Hepatocyte (in vitro differentiated cells): ENCODE measurements at regions not wholly inside any gene's neighbourhood (a gene's known extent, or its start where the extent isn't known, plus 50 kb on each side); places are given as distances from the start of the nearest gene placed in this dataset.

ENCODE experiments used
- DNase-seq: peaks from one replicate; pipeline ENCODE4 v3.0.0-alpha.2; 2016; ENCODE audit warnings: low spot score
- H2AFZ ChIP-seq: fragments of 200-600 bp; sonication (generic); 2 replicates; pipeline ENCODE4 v1.6.0; 2016; ENCODE audit warnings: antibody characterized with exemption, mild to moderate bottlenecking
- H3K27ac ChIP-seq: fragments of 200-600 bp; sonication (generic); 2 replicates; pipeline ENCODE4 v1.5.1; 2016; ENCODE audit warnings: mild to moderate bottlenecking
- H3K27me3 ChIP-seq: fragments of 200-600 bp; sonication (generic); 2 replicates; pipeline ENCODE4 v1.6.1; 2016
- H3K36me3 ChIP-seq: fragments of 200-600 bp; sonication (generic); replicated peaks from 2 replicates; pipeline ENCODE4 v1.5.1; 2016; ENCODE audit warnings: low read depth; ENCODE audit not compliant: insufficient read depth
- H3K4me1 ChIP-seq: fragments of 200-600 bp; sonication (generic); 2 replicates; pipeline ENCODE4 v1.5.1; 2016; ENCODE audit warnings: mild to moderate bottlenecking, moderate library complexity; ENCODE audit not compliant: insufficient read depth
- H3K4me2 ChIP-seq: fragments of 200-600 bp; sonication (generic); 2 replicates; pipeline ENCODE4 v1.6.0; 2016
- H3K4me3 ChIP-seq: fragments of 200-600 bp; sonication (generic); 2 replicates; pipeline ENCODE4 v1.5.1; 2016; ENCODE audit warnings: mild to moderate bottlenecking
- H3K79me2 ChIP-seq: fragments of 200-600 bp; sonication (generic); 2 replicates; pipeline ENCODE4 v1.6.0; 2017; ENCODE audit warnings: mild to moderate bottlenecking
- H3K9me2 ChIP-seq: fragments of 200-600 bp; sonication (generic); replicated peaks from 2 replicates; pipeline ENCODE4 v1.6.0; 2017; ENCODE audit warnings: mild to moderate bottlenecking; ENCODE audit not compliant: insufficient read depth
- H3K9me3 ChIP-seq: fragments of 200-600 bp; sonication (generic); 2 replicates; pipeline ENCODE4 v1.5.1; 2016; ENCODE audit warnings: low read depth, mild to moderate bottlenecking
- H4K20me1 ChIP-seq: fragments of 200-600 bp; sonication (generic); 2 replicates; pipeline ENCODE4 v1.6.0; 2016; ENCODE audit warnings: mild to moderate bottlenecking; ENCODE audit not compliant: insufficient read depth, poor library complexity, severe bottlenecking
- CTCF ChIP-seq: fragments of 200-600 bp; sonication (generic); IDR thresholded peaks from 2 replicates; pipeline ENCODE4 v1.5.1; 2016; ENCODE audit warnings: antibody characterized with exemption, mild to moderate bottlenecking; ENCODE audit not compliant: poor library complexity
- EZH2 ChIP-seq: fragments of 200-600 bp; sonication (generic); IDR thresholded peaks from 2 replicates; pipeline ENCODE4 v1.6.1; 2016; ENCODE audit warnings: antibody characterized with exemption, mild to moderate bottlenecking, borderline replicate concordance
- EZH2phosphoT487 ChIP-seq: fragments of 200-600 bp; sonication (generic); IDR thresholded peaks from one replicate; pipeline ENCODE4 v1.6.1; 2018; ENCODE audit warnings: antibody characterized with exemption, mild to moderate bottlenecking, low read depth, moderate library complexity; ENCODE audit not compliant: unreplicated experiment, severe bottlenecking
- WGBS: methylation state at CpG from one replicate; pipeline ENCODE4 v1.1.6; 2016; ENCODE audit warnings: low lambda C conversion rate; ENCODE audit errors: missing lambda C conversion rate; 5-methylcytosine and 5-hydroxymethylcytosine counted together

GRCh38 chrX:43580621-43581020, 75.5 kb upstream of the MAOA start:
- H3K79me2 ChIP-seq: no peaks in the 10 kb centered on the region
- H3K9me3 ChIP-seq: no peaks in the 10 kb centered on the region
- no peak for DNase-seq
- no peaks in the 10 kb centered on the region for H3K9me2 ChIP-seq
- H4K20me1 ChIP-seq: no peaks in the 10 kb centered on the region
- H3K36me3 ChIP-seq: no peaks in the 10 kb centered on the region
- H3K27ac ChIP-seq: no peak overlapping the region
- no peak overlapping the region for H3K4me2 ChIP-seq
- 81% methylated on average over 4 of the region's 4 CpGs for WGBS
- no peaks in the 10 kb centered on the region for H3K27me3 ChIP-seq
- no peak overlapping the region for H2AFZ ChIP-seq
- no peaks in the 10 kb centered on the region for H3K4me1 ChIP-seq
- TF ChIP-seq EZH2phosphoT487 (no peak), CTCF (no peak), EZH2 (no peak)
- H3K4me3 ChIP-seq: no peak overlapping the region

GRCh38 chrX:43581167-43581566, 74.9 kb upstream of the MAOA start:
- WGBS: 63% methylated on average over 2 of the region's 2 CpGs
- Histone ChIP-seq H3K27ac (no peak overlapping the region), H3K9me2 (no peaks in the 10 kb centered on the region), H3K79me2 (no peaks in the 10 kb centered on the region), H3K36me3 (no peaks in the 10 kb centered on the region), H3K4me2 (no peak overlapping the region), H3K4me1 (no peaks in the 10 kb centered on the region), H3K4me3 (no peak overlapping the region), H3K27me3 (no peaks in the 10 kb centered on the region), H4K20me1 (no peaks in the 10 kb centered on the region), H2AFZ (no peak overlapping the region), H3K9me3 (no peaks in the 10 kb centered on the region)
- no peak for DNase-seq
- no peak for TF ChIP-seq EZH2

GRCh38 chrX:43581888-43582539, 74.1 kb upstream of the MAOA start:
- no peaks in the 10 kb centered on the region for H4K20me1 ChIP-seq
- no peaks in the 10 kb centered on the region for H3K9me3 ChIP-seq
- no peaks in the 10 kb centered on the region for H3K36me3 ChIP-seq
- H3K79me2 ChIP-seq: no peaks in the 10 kb centered on the region
- no peaks in the 10 kb centered on the region for H3K9me2 ChIP-seq
- H3K27ac ChIP-seq: no peak overlapping the region
- 84% methylated on average over 5 of the region's 5 CpGs for WGBS
- H3K4me3 ChIP-seq: no peak overlapping the region
- H3K4me1 ChIP-seq: no peaks in the 10 kb centered on the region
- DNase-seq: no peak
- H3K27me3 ChIP-seq: no peaks in the 10 kb centered on the region
- no peak overlapping the region for H2AFZ ChIP-seq
- TF ChIP-seq EZH2 (no peak), CTCF (no peak), EZH2phosphoT487 (no peak)
- H3K4me2 ChIP-seq: no peak overlapping the region

- 96% methylated on average over 1 of the region's 1 CpG for WGBS
- no peaks in the 10 kb centered on the region for H3K4me1 ChIP-seq
- no peaks in the 10 kb centered on the region for H4K20me1 ChIP-seq
- no peaks in the 10 kb centered on the region for H3K79me2 ChIP-seq
- H3K36me3 ChIP-seq: no peaks in the 10 kb centered on the region
- TF ChIP-seq EZH2phosphoT487: no peak
- TF ChIP-seq CTCF: no peak
- TF ChIP-seq EZH2: no peak
- no peaks in the 10 kb centered on the region for H3K9me2 ChIP-seq
- no peak overlapping the region for H2AFZ ChIP-seq
- H3K4me3 ChIP-seq: no peak overlapping the region
- H3K27me3 ChIP-seq: no peaks in the 10 kb centered on the region
- H3K9me3 ChIP-seq: no peaks in the 10 kb centered on the region
- no peak overlapping the region for H3K4me2 ChIP-seq
- DNase-seq: no peak
- no peak overlapping the region for H3K27ac ChIP-seq
These were observed 73.6 kb upstream of the MAOA start for GRCh38 chrX:43582540-43582913.
